ENCODE measurements at regions not wholly inside any gene's neighbourhood (a gene's known extent, or its start where the extent isn't known, plus 50 kb on each side); places are given as distances from the start of the nearest gene placed in this dataset.

DNA sequence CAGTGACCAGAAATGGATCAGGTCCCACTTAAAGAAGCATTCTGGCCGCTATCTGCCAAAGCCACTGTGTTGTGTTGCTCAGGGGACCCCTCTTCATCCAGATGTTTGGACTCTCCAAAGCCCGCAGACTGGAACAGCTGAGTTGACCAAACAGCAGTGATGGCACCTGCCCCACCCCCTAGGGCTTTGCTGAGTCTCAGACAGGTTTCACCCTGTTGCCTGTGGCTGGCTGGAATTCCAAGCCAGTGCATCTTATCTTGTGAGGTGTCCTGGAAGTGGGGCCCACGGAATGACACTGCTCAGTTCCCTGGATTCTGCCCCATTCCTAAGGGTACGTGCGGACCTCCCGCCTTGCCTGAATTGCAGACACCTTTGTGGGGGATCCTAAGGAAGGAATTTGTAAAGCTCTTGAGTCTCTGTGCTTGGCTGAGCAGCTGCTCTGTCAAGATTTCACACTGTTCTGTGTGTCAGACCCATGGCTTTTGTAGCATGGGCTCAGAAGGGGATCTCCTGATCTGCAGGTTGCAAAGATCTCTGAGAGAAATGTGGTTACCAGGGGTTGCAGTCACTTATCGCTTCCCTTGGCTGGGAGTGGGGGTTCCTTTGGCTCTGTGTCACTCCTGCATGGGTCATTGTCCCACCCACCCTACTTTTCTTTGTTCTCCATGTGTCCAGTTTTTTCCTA is 1707.9 kb upstream of the PCDH10 start:
- Histone ChIP-seq H3K4me3 (ENCODE audit: low read length) (no peak overlapping the region), H3K4me2 (ENCODE audit: low read length) (no peak overlapping the region), H2AFZ (ENCODE audit: low read depth, low read length) (no peak overlapping the region)

GRCh38 chr4:131447883-131448282 is 1701.2 kb upstream of the PCDH10 start:
- Histone ChIP-seq H4K20me1 (ENCODE audit: insufficient read depth) (no peaks in the 10 kb centered on the region), H3K36me3 (ENCODE audit: insufficient read depth, low read length) (no peaks in the 10 kb centered on the region), H3K9me3 (ENCODE audit: low read length) (no peaks in the 10 kb centered on the region), H3K9ac (ENCODE audit: low read length) (no peak overlapping the region), H3K27me3 (ENCODE audit: insufficient read depth, low read depth, low read length) (no peaks in the 10 kb centered on the region), H2AFZ (ENCODE audit: low read depth, low read length) (no peak overlapping the region), H3K4me3 (ENCODE audit: low read length) (no peak overlapping the region), H3K4me2 (ENCODE audit: low read length) (no peak overlapping the region), H3K9me2 (ENCODE audit: insufficient read depth, low read length) (no peaks in the 10 kb centered on the region), H3K27ac (ENCODE audit: low read length) (no peak overlapping the region), H3F3A (ENCODE audit: insufficient read depth, low read length, poor library complexity, severe bottlenecking) (no peaks in the 10 kb centered on the region), H3K79me2 (replicated peaks; ENCODE audit: insufficient read depth, low read length) (no peaks in the 10 kb centered on the region)
- TF ChIP-seq, protein P1, sequence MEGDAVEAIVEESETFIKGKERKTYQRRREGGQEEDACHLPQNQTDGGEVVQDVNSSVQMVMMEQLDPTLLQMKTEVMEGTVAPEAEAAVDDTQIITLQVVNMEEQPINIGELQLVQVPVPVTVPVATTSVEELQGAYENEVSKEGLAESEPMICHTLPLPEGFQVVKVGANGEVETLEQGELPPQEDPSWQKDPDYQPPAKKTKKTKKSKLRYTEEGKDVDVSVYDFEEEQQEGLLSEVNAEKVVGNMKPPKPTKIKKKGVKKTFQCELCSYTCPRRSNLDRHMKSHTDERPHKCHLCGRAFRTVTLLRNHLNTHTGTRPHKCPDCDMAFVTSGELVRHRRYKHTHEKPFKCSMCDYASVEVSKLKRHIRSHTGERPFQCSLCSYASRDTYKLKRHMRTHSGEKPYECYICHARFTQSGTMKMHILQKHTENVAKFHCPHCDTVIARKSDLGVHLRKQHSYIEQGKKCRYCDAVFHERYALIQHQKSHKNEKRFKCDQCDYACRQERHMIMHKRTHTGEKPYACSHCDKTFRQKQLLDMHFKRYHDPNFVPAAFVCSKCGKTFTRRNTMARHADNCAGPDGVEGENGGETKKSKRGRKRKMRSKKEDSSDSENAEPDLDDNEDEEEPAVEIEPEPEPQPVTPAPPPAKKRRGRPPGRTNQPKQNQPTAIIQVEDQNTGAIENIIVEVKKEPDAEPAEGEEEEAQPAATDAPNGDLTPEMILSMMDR (IDR thresholded peaks at IDR 0.05; ENCODE audit: poor library complexity, severe bottlenecking): no peak
- TF ChIP-seq POLR2AphosphoS5 (IDR thresholded peaks at IDR 0.05): no peak

More for the DNA sequence above, 1707.9 kb upstream of the PCDH10 start:
- H3K27ac ChIP-seq (ENCODE audit: low read length): no peak overlapping the region
- no peaks in the 10 kb centered on the region for H3F3A ChIP-seq (ENCODE audit: insufficient read depth, low read length, poor library complexity, severe bottlenecking)
- TF ChIP-seq MXI1 (conservative IDR thresholded peaks at IDR 0.05; ENCODE audit: poor library complexity, severe bottlenecking): no peak
- no peak for TF ChIP-seq EP300 (conservative IDR thresholded peaks at IDR 0.05; ENCODE audit: poor library complexity, severe bottlenecking)
- no peak for TF ChIP-seq TAF1 (IDR thresholded peaks at IDR 0.05; ENCODE audit: low read depth)
- no peak for TF ChIP-seq SMC3 (conservative IDR thresholded peaks at IDR 0.05; ENCODE audit: poor library complexity)
- no peak for TF ChIP-seq REST (IDR thresholded peaks at IDR 0.05; ENCODE audit: borderline replicate concordance)
- TF ChIP-seq EZH2 (IDR thresholded peaks at IDR 0.05; ENCODE audit: borderline replicate concordance, insufficient read depth, low read length, poor library complexity, severe bottlenecking): no peak
- no peak for TF ChIP-seq POLR2AphosphoS5 (IDR thresholded peaks at IDR 0.05)
- TF ChIP-seq, protein P1 (IDR thresholded peaks at IDR 0.05; ENCODE audit: poor library complexity, severe bottlenecking): no peak
- no peak for TF ChIP-seq RAD21 (conservative IDR thresholded peaks at IDR 0.05)
- no peaks in the 10 kb centered on the region for H4K20me1 ChIP-seq (ENCODE audit: insufficient read depth)
- no peaks in the 10 kb centered on the region for H3K79me2 ChIP-seq (replicated peaks; ENCODE audit: insufficient read depth, low read length)
- no peaks in the 10 kb centered on the region for H3K9me3 ChIP-seq (ENCODE audit: low read length)
- H3K27me3 ChIP-seq (ENCODE audit: insufficient read depth, low read depth, low read length): no peaks in the 10 kb centered on the region
- no peaks in the 10 kb centered on the region for H3K36me3 ChIP-seq (ENCODE audit: insufficient read depth, low read length)
- no peak overlapping the region for H3K9ac ChIP-seq (ENCODE audit: low read length)
- no peaks in the 10 kb centered on the region for H3K9me2 ChIP-seq (ENCODE audit: insufficient read depth, low read length)

Data from neural cell (in vitro differentiated cells).